HG03558 (cell line): ENCODE measurements at regions not wholly inside any gene's neighbourhood (a gene's known extent, or its start where the extent isn't known, plus 50 kb on each side); places are given as distances from the start of the nearest gene placed in this dataset.

Experiments
- ATAC-seq: cut with Tn5 transposase; IDR thresholded peaks from one replicate; pipeline ENCODE4 v1.9.1; 2021; ENCODE audit warnings: moderate number of reproducible peaks; ENCODE audit not compliant: unreplicated experiment; ENCODE audit errors: extremely low read depth

DNA sequence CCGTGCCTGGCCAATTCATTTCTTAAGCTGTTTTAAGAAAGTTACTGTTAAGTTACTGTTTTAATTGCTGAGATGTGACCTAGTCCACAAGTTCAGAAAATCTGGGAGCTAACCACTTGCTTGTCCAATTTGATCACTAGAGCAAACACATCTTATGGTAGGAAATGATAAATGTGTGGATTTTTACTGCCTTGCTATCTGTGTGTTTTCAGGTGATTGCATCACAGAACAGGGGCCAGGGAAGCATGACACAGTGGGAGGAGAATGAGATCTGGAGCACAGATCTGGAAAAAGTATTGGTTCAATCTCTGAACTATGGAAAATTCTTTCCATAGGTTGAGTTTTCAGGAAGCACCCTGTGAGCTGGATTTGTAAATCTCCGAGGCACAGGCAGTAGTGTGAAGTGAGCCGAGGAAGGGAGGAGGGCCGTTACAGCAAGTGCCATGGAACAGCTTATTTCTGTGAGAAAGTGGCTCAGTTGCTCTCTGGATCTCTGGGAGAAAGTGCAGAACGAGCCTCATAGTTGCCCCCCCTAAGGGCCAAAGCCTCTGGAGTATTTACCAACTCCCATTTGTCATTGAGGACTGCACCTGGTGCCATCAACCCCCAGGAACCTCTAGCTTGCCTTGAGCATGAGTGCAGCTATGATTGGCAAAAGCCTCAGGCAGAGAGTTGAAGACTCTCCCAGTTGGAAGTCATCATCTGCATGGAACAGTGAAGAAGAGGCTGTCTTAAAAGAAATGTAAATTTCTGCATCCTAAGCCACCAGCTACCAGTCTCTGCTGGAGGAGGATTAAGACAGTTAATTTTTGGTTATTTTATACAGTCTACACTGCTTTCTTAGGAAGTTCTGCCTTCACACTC, 161.8 kb upstream of the CLINT1 start:
- no peak for ATAC-seq

DNA sequence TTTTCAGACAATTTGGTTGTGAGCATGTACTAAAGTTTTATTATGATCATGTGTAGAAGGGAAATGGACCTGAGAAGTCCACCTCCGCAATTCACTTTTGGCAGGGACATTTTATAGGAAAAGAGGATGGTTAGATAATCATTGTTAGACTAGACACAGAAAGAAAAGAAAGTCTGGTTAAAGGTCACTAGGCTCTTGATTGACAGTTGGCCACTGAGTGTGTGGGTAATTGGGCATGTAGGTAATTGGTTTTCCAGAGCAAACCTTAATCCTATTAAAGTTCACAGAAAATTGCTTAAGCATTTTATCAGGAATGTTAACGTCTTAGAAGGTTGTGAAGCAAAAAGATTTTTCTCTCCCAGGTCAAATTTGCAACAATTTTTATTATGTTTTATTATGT, 158.5 kb upstream of the CLINT1 start:
- no peak for ATAC-seq

DNA sequence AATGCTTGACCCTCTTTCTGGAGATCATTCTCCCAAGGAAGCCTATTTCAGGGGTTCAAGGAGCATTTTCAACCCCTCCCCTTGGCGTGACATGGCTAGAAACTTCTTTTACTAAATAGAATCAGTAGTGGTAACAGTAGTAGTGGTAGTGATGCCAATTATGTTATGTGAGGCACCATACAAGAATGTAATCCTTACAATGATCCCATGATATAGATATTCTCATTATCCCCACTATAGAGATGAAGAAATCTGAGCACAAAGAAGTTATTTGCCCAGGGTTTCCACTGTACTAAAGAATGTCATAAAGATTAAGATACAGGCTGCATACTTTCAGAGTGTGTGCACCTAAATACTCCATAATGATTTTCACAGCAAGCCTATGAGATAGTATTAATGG, 155.4 kb upstream of the CLINT1 start:
- no peak for ATAC-seq

DNA sequence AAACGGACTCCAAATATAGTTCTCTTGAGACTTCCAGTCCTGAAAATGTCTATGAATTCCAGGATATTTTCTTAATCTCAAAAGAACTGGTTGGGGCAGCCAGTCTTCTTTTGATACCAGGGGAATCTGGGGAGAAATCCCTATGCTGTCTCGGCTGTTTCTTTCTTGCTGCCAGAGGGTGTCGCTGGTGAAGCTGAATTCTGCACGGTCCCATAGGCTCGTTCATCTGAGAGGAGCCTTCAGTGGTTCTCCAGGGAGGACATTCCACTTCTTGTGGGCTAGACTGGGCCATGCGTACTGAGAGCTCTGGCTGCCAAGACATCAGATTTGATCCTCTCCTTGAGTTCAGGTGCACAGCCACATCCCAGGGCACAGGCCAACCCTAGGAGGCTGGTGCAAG, 155.0 kb upstream of the CLINT1 start:
- ATAC-seq, result no peak

DNA sequence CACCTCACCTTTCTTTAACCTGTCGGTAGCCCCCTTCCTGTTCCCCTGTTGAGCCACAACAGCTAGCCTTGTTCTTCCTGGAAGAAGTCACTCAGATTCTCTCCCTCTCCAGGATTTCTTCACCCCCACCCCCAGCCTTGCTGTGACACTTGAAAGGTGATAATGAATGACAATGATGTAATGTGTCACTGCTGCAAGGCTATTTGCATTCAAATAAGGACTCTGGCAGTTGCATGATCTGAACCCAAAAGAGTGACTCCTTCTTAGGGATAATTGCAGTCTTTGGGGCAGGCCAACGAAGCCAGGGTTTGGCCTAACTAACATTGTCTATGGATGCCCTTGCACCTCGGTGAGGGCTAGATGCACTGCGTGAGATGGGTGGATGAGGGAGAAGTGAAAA, 154.4 kb upstream of the CLINT1 start:
- no peak for ATAC-seq

DNA sequence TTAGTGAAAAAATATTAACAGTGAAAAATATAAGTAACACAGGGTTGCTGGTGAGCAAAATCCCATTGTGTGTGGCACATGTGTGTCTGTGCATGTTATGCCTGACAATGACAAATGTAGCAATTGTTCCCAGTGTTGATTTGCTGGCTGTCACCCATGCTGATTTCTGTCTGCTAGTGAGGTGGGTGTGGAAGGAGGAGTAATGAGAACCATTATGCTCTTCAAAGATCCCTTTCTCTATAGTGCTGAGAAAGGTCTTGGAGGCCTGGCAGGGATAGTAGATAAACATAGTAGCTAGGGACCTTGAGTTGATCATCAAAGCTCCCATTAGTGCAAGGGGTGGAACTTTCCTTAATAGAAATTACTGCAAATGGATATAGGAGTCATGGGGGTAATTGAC, 152.5 kb upstream of the CLINT1 start:
- no peak for ATAC-seq

DNA sequence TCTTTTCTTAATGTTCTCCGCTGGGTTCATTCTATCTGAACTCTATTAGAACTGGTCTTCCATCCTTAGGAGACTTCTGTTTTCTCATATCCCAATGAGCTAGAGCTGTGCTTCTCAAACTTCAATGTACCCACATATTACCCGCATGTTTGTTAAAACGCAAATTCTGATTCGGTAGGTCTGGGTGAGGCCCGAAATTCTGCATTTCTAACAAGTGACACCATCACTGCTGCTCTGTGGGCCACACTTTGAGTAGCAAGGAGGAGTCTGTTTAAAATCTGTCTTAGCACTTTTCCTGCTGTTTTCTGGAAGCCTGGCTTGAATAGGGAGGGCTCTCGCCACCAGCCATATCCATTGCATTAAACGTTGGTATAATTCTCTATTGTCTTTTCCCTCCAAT, 151.9 kb upstream of the CLINT1 start:
- ATAC-seq, result no peak

DNA sequence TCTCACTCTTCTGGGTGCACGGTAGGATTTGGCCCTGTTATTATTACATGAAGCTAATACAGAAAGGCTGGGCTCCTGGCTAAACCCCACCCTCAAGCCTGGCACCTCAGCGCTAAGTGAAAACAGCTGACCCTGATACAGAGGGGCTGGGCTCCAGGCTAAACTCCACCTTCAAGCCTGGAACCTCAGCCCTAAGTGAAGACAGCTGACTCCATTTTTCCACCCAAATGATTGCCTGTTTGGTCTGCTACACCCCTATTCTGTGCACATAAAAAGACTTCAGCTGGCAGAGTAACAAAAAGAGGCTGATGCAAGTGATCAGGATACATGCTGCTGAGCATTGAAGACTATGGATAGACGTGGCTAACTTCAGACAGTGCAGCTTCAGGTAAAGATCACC, 148.4 kb upstream of the CLINT1 start:
- no peak for ATAC-seq

DNA sequence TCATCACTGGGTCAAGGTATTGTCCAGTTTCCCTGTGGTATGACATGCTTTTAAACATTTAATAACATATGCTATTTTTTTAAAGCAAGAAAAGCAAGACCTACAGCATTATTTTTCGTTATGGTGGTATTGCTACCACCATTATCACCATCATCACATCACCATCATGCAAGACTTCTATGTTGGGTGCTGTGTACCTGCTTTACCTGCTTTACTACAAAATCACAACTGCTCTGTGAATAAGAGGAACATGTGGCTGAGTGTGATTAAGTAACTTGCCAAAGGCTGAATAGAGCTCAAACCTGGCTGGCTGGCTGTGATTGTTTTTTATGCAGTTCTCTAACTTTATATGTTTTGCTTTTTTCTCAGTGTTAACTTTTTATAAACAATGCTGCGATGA, 140.8 kb upstream of the CLINT1 start:
- no peak for ATAC-seq

DNA sequence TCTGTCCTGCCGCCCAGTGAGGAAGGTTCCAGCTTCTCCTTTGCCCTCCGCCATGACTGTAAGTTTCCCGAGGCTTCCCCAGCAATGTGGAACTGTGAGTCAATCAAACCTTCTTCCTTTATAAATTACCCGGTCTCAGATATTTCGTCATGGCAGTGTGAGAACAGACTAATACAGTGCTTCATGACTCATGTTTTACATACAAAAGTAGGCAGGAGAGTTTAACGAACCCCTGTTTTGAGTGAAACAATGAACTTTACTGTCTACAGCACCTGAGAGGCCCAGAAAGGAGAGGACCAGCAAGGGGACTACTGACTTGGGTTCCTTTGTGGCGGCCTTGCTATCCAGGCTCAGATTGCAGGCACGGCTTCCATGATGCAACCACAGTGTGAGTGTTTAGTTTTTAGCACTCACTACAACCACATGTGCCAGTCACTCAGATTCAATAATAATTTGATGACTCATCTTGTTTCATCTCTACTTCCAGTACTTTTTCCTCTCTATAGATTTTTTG, 139.1 kb upstream of the CLINT1 start:
- ATAC-seq, result no peak

DNA sequence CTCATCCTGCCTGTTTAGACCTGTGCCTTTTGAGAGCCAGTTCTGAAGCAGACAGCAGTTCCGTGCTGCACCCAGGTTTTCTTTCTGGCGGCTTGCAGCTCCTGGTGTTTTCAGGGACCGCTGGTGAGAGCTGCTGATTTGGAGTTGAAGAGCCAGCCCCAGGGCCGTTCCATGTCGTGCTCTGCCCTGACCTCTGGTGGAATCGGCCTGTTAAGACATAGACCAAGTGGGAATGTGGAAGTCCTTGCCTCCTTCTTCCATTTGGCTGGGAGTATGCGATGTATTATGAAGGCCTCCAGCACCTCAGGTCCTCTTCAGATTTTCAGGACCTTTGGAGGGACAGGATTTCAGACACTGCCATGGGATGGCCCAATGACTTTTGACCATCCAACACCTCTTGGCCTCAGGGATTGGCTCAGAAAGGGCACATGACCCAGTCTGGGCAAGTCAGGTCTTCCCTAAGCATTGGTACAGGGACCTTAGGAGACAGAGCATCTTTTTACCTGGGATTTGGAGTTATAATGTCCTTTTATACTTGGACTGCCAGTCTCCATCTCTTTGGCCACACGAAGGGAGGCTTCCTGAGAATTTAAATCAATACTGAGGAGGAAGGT, 136.1 kb upstream of the CLINT1 start:
- ATAC-seq, result no peak

DNA sequence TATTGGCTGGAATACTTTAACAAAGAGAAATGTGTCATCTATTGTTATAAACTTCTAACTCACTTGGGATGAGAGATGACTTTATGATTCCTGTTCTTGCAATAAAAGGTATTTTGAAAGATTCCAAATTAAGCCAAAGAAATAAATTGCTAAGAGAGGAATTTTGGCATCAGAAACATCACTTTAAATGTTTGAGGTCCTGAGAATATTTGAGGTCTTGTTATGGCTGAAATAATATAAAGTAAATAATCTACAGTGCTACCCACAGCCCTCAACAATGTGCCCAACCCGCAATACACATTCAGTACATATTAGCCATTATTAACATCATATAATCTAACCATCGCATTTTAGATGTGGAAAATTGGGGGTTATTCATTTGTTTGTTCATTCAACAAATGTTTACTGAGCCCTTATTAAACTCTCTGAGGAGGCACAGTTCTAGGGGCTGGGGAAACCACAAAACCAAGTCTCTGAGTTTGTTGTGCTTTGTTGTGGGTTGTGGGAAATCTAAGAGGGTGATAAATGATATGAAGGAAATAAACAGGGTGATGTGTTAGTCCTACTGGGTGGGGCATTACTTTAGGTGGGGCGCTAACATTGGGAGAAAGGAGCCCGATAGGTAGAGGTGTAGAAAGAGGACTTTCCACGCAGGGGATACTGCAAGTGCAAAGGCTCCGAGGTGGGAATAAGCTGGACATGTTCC, 135.2 kb upstream of the CLINT1 start:
- ATAC-seq, result no peak

DNA sequence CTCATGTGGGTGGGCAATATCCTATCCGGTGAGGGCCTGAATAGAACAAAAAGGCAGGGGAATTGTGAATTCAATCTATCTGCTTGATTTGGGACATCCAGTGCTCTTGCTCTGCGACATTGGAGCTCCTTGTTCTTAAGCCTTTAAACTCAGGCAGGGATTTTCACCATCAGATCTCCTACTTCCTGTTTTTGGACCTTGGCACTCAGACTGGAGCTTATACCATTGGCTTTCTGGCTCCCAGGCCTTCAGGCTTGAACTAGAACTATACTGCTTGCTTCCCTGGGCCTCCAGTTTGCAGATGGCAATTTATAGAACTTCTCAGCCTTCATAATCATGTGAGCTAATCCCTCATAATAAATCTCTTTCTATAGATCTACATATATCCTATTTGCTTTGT, 134.3 kb upstream of the CLINT1 start:
- ATAC-seq, result no peak

DNA sequence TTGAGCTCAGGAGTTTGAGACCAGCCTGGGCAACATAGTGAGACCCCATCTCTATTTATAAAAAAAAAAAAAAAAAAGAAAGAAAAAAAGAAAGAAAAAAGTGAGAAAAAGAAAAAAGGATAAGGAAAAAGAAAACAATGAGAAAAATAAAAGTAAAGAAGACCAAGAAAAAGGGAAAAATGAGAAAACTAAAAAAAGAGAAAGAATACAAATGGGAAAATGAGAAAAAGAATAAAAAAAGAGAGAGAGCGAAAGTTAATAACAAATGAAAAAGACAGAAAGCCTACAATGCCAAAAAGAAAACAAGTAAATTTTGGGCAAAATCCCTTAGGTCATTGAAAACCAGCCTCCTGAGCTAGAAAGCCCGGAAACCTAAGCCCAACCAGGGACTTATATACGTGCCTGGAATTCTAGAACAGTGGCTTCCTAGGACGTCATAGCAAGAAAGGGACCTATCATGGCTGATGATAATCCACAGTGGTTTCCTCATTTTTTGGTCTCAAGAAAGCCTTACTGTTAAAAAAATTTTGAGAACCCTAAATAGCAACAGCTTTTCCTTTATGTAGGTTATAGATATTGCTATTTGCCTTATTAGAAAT, 131.7 kb upstream of the CLINT1 start:
- no peak for ATAC-seq

DNA sequence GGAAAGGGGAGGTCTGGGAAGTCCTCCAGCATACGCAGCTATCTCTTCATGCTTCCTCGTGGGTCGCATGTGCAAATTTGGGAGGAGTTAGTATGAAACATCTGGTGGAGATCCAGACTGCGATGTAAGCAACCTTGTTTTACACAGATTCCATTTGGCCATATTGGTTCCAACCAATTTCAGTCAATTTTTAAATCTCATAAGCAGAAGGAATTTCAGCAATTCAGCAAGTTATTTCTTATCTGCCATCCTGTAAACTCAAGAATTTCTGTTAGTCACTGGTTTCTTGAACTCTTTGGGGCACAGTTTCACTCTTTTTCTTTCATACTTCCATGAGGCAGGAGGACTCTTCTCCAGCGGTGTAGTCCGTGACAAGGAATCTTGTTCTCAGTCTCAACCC, 130.4 kb upstream of the CLINT1 start:
- no peak for ATAC-seq

DNA sequence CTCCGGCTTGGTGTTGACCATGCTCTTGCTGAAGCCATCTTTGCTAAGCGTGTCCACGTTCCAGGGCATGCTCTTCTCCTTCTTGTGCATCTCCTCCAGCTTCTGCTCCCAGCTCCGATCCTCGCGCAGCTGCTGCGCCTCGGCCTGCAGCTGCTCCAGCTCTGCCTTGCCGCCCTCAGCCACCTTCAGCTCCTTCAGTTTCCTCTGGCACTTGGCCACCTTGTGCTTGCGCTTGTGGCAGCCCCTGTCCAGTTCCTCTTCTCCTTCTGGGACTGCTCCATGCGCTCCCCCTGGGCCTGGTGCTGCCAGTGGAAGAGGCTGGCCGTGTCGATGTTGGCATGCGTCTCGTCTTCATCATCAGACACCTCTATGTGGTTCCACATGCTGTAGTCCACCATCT, 128.3 kb upstream of the CLINT1 start:
- ATAC-seq, result no peak

DNA sequence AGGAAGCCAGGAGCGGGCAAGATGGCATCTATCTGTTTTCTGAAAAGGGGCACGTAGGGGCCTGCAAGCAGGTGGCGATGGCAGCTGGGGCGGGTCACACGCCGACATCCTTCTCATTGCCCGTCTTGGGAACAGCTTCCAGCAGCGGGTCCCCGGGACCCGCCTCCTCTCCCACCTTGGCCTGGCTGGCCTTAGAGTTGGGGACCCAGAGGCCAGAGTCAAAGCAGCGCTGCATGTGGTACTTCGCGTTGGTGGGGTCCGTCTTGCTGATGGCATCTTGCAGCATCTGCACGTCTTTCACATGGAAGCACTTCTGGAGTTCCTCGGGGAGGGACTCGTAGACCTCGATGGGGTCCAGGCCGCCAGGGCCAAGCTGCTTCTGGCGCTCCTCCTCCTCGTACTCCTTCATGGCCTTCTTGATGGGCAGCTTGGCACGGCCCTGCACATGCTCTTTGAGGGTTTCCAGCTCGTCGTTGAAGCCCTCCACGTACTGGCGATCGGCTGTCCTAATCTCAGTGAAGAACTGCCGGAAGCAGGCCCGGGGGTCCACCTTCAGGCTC, 127.6 kb upstream of the CLINT1 start:
- ATAC-seq, result no peak

DNA sequence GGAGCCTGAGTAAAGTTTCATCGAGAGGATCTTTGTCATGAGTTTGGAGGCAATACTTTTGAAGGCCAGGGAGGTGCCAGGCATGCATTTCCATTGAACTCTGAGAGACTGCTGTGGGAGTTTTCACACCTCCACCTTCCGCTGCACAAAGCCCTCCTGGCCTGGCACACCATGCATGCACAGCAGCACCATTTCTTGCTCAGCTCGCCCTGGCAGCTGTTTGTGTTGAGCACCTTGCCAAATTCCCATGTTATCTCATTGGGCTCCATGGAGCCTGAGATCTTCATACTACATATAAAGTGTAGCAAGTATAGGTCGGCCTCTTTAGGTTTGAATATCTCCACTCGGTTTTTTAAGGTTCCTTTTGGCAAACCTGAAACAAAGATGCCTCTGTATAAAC, 125.7 kb upstream of the CLINT1 start:
- no peak for ATAC-seq

DNA sequence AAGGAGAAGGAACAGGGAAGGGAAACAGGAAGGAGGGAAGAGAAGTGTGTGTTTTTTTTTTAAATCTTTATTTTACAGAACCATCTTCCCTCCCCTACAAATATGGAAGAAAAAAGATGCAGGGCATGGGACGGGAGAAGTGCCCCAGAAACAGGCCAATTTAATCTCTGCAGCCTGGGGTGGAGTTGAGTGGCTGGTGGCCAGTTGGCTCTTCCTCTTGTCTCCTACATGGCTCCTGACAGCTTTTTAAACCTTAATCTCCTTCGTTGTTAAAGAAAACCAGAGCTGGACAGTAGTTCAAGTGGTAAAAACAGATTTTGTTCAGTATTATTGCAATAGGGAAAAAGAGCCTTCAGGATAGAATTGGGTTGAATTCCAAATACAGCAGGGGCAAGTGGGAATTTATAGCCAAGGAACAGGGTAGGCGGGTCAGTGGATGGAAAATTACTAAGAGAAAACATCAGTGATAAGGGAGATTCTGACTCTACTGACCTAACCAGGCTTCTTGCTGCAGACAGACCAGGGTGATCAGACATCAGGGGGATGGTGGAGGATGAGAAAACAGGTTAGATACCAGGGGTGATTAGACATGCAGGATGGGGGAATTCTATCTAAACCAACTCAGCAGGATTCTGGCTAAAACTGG, 125.1 kb upstream of the CLINT1 start:
- ATAC-seq, result no peak

DNA sequence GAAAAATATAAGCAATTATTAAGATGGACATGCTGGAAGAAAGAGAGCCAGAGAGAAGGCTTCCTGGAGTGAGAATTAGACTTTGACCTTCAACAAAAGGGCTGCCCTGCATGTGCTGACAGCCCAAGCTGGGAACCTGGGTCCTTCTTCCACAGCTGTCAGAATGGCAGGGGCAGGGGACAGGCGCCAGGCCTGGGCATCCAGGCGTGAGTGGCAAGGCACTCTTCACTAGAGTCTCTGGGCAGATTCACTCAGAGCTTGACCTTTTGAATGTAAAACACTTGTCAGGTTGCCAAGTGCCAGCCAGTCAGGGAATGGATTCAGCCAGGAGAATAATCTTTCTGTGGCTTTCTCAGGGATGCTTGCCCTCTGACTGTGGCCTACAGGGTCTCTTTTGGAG, 119.1 kb upstream of the CLINT1 start:
- ATAC-seq, result no peak
